H1 (cell line): ENCODE measurements at regions not wholly inside any gene's neighbourhood (a gene's known extent, or its start where the extent isn't known, plus 50 kb on each side); places are given as distances from the start of the nearest gene placed in this dataset.

Source experiments
- CTCF ChIA-PET: fragments of 300-600 bp; sonication (Branson Sonifier 250); formaldehyde crosslinking; loops from one replicate; lab custom pipeline; 2021; ENCODE audit not compliant: partially characterized antibody; lab: Charles Lee
- POLR2A ChIA-PET: fragments of 300-600 bp; sonication (Branson Sonifier 250); formaldehyde crosslinking; loops from one replicate; lab custom pipeline; 2021; ENCODE audit warnings: inconsistent platforms; ENCODE audit not compliant: partially characterized antibody; lab: Charles Lee
- DNase-seq, 2 experiments: peaks; one replicate each; pipeline versions ENCODE4 v3.0.0 to v3.0.0-alpha.2; 2010 to 2022; ENCODE audit warnings: low spot score in 2 of 2, low read depth in 1 of 2, mixed read lengths in 1 of 2
- FAIRE-seq: peaks from 2 replicates; lab custom pipeline; 2011; peaks lifted over from hg19 to GRCh38; lab: Jason Lieb, UNC
- H2AFZ ChIP-seq: 2 replicates; pipeline ENCODE4 v1.8.1; 2012; ENCODE audit warnings: low read length, inconsistent platforms
- H2AK5ac ChIP-seq: 2 replicates; pipeline ENCODE4 v1.6.1; 2013; ENCODE audit warnings: low read depth, low read length
- H2BK120ac ChIP-seq: replicated peaks from 2 replicates; pipeline ENCODE3; 2013; ENCODE audit warnings: low read depth, low read length, inconsistent platforms
- H2BK12ac ChIP-seq: 2 replicates; pipeline ENCODE4 v1.6.1; 2013; ENCODE audit warnings: low read depth, low read length
- H2BK15ac ChIP-seq: 2 replicates; pipeline ENCODE4 v1.6.1; 2013; ENCODE audit warnings: low read length
- H2BK20ac ChIP-seq: 2 replicates; pipeline ENCODE4 v1.6.1; 2013; ENCODE audit warnings: low read length
- H2BK5ac ChIP-seq: 2 replicates; pipeline ENCODE4 v1.6.1; 2013; ENCODE audit warnings: low read depth, low read length
- H3K14ac ChIP-seq: 2 replicates; pipeline ENCODE4 v1.6.1; 2013; ENCODE audit warnings: inconsistent platforms; ENCODE audit not compliant: insufficient read length
- H3K18ac ChIP-seq: 2 replicates; pipeline ENCODE4 v1.6.1; 2013; ENCODE audit warnings: low read length; ENCODE audit errors: extremely low read depth
- H3K23ac ChIP-seq: 2 replicates; pipeline ENCODE4 v1.6.1; 2013; ENCODE audit warnings: inconsistent platforms; ENCODE audit not compliant: insufficient read length
- H3K23me2 ChIP-seq: 2 replicates; pipeline ENCODE4 v1.6.1; 2013; ENCODE audit warnings: low read depth, low read length
- H3K27ac ChIP-seq: 2 replicates; pipeline ENCODE4 v1.6.1; 2011; ENCODE audit warnings: low read depth, low read length, inconsistent platforms
- H3K27me3 ChIP-seq, 4 experiments: replicated peaks in 1 of 4; 1 replicate in 1 of 4; 2 replicates in 3 of 4; pipeline versions ENCODE4 v1.6.1 to v1.8.1; 2011 to 2013; ENCODE audit warnings: low read length in 3 of 4, mild to moderate bottlenecking in 3 of 4, inconsistent platforms in 2 of 4, mixed read lengths in 2 of 4, moderate library complexity in 1 of 4; ENCODE audit not compliant: control insufficient read depth in 3 of 4, insufficient read depth in 3 of 4; ENCODE audit errors: extremely low read depth in 1 of 4
- H3K36me3 ChIP-seq, 4 experiments: 2 replicates each; pipeline versions ENCODE4 v1.6.1 to v1.8.1; 2011 to 2013; ENCODE audit warnings: mild to moderate bottlenecking in 4 of 4, low read length in 3 of 4, moderate library complexity in 2 of 4, control low read depth in 1 of 4, inconsistent platforms in 1 of 4; ENCODE audit not compliant: insufficient read depth in 4 of 4, control insufficient read depth in 2 of 4
- H3K4ac ChIP-seq: replicated peaks from 2 replicates; pipeline ENCODE3; 2013; ENCODE audit warnings: low read length, low read depth, mixed read lengths, inconsistent platforms; ENCODE audit not compliant: insufficient read length
- H3K4me1 ChIP-seq, 4 experiments: replicated peaks in 1 of 4; 1 replicate in 1 of 4; 2 replicates in 3 of 4; pipeline versions ENCODE4 v1.6.1 to v1.8.1; 2011 to 2013; ENCODE audit warnings: low read length in 3 of 4, inconsistent platforms in 2 of 4, mixed read lengths in 1 of 4; ENCODE audit not compliant: insufficient read depth in 4 of 4, control insufficient read depth in 3 of 4
- H3K4me2 ChIP-seq, 2 experiments: 2 replicates each; pipeline versions ENCODE4 v1.6.1 to v1.8.1; 2011 to 2013; ENCODE audit warnings: low read depth in 2 of 2, low read length in 2 of 2, control low read depth in 1 of 2, inconsistent platforms in 1 of 2, mild to moderate bottlenecking in 1 of 2; ENCODE audit not compliant: insufficient read depth in 1 of 2
- H3K4me3 ChIP-seq, 4 experiments: fragments of 200-600, 300-600 bp in 1 of 4; sonication (generic), shearing (Covaris generic), sonication (Bioruptor Twin) in 1 of 4; 2 replicates each; pipeline versions ENCODE4 v1.5.1 to v1.8.1; 2011 to 2016; ENCODE audit warnings: low read length in 4 of 4, low read depth in 3 of 4, control low read depth in 2 of 4, inconsistent platforms in 2 of 4, mild to moderate bottlenecking in 2 of 4, mixed read lengths in 1 of 4, moderate library complexity in 1 of 4; ENCODE audit not compliant: insufficient read depth in 2 of 4; ENCODE audit errors: extremely low read depth in 1 of 4
- H3K56ac ChIP-seq: replicated peaks from 2 replicates; pipeline ENCODE3; 2013; ENCODE audit warnings: low read depth, mild to moderate bottlenecking, mixed read lengths, low read length, inconsistent platforms; ENCODE audit not compliant: insufficient read length
- H3K79me1 ChIP-seq: 2 replicates; pipeline ENCODE4 v1.6.1; 2013; ENCODE audit warnings: low read depth, low read length, control low read depth
- H3K79me2 ChIP-seq, 2 experiments: 2 replicates each; pipeline versions ENCODE4 v1.6.1 to v1.8.1; 2012 to 2013; ENCODE audit warnings: low read length in 2 of 2, mild to moderate bottlenecking in 2 of 2, inconsistent platforms in 1 of 2; ENCODE audit not compliant: insufficient read depth in 2 of 2, control insufficient read depth in 1 of 2
- H3K9ac ChIP-seq, 4 experiments: replicated peaks in 1 of 4; 1 replicate in 1 of 4; 2 replicates in 3 of 4; pipeline versions ENCODE4 v1.6.1 to v1.8.1; 2011 to 2013; ENCODE audit warnings: low read depth in 3 of 4, low read length in 3 of 4, control low read depth in 2 of 4, mild to moderate bottlenecking in 2 of 4, moderate library complexity in 2 of 4, inconsistent platforms in 1 of 4; ENCODE audit errors: extremely low read depth in 1 of 4
- H3K9me3 ChIP-seq, 2 experiments: 2 replicates each; pipeline versions ENCODE4 v1.6.1 to v1.8.1; 2012 to 2013; ENCODE audit warnings: mild to moderate bottlenecking in 2 of 2, moderate library complexity in 2 of 2, control low read depth in 1 of 2, inconsistent platforms in 1 of 2, low read depth in 1 of 2, low read length in 1 of 2, mixed read lengths in 1 of 2; ENCODE audit not compliant: insufficient read depth in 2 of 2
- H4K20me1 ChIP-seq, 2 experiments: replicated peaks in 1 of 2; 2 replicates each; pipeline versions ENCODE3 to v1.8.1; 2011 to 2013; ENCODE audit warnings: inconsistent platforms in 2 of 2, low read length in 2 of 2, mild to moderate bottlenecking in 1 of 2; ENCODE audit not compliant: insufficient read depth in 2 of 2, control insufficient read depth in 1 of 2
- H4K5ac ChIP-seq: 2 replicates; pipeline ENCODE4 v1.6.1; 2013; ENCODE audit warnings: low read length, low read depth, mixed read lengths, inconsistent platforms; ENCODE audit not compliant: insufficient read length
- H4K8ac ChIP-seq: 2 replicates; pipeline ENCODE4 v1.8.0; 2013; ENCODE audit warnings: mild to moderate bottlenecking, moderate library complexity, low read length, inconsistent platforms; ENCODE audit not compliant: insufficient read depth; ENCODE audit errors: extremely low read depth
- H4K91ac ChIP-seq: replicated peaks from 2 replicates; pipeline ENCODE3; 2013; ENCODE audit warnings: low read length, mixed read lengths, inconsistent platforms; ENCODE audit not compliant: insufficient read length
- EGR1 ChIP-seq: IDR thresholded peaks from 2 replicates; pipeline ENCODE4 v1.6.1; 2011; ENCODE audit warnings: low read depth, low read length, borderline replicate concordance
- HDAC6 ChIP-seq: IDR thresholded peaks from one replicate; pipeline ENCODE4 v1.7.1; 2012; ENCODE audit warnings: low read depth, mild to moderate bottlenecking, inconsistent platforms, low read length, moderate library complexity
- SIRT6 ChIP-seq: IDR thresholded peaks from one replicate; pipeline ENCODE4 v1.7.1; 2012; ENCODE audit warnings: low read length, inconsistent platforms
- WGBS, 2 experiments: shearing (Covaris generic) in 1 of 2; methylation state at CpG; one replicate each; pipeline versions ENCODE4 v1.1.6 to v1.1.7; 2013 to 2015; ENCODE audit warnings: low lambda C conversion rate in 2 of 2, mixed read lengths in 2 of 2, inconsistent platforms in 1 of 2, low coverage in 1 of 2, missing lambda C conversion rate in 1 of 2; ENCODE audit not compliant: insufficient replicate concordance in 2 of 2, insufficient coverage in 1 of 2, insufficient read length in 1 of 2; ENCODE audit errors: extremely low coverage in 1 of 2, missing lambda C conversion rate in 1 of 2; 5-methylcytosine and 5-hydroxymethylcytosine counted together

DNA sequence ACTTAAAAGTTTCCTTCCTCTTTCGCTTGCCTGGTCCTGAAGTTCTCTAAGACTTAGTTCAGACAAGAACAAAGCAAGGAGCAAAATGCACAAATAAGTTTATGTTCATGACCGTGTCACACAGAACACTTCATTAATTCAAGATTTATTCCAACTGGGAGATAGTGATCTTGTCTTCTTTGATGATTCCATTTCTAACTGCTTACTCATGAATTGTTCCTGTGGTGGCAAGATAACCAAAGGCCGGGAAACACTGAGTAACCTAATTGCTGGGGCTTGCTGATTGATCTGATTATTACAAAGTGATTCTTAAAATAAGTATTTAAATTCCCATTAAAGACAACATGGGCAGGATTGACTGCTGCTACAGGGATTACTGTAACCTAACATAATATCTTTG is 1462.9 kb upstream of the RAG2 start:
- Histone ChIP-seq H3K79me2 (no peaks in the 10 kb centered on the region), H2BK12ac (no peak overlapping the region), H3K23ac (no peak overlapping the region), H3K9ac (no peak overlapping the region), H3K4me1 (no peaks in the 10 kb centered on the region), H3K14ac (no peak overlapping the region), H2AK5ac (no peak overlapping the region), H4K8ac (no peak overlapping the region), H2BK120ac (no peak overlapping the region), H3K23me2 (no peaks in the 10 kb centered on the region), H2BK20ac (no peak overlapping the region), H3K18ac (no peak overlapping the region), H4K5ac (no peak overlapping the region), H3K36me3 (no peaks in the 10 kb centered on the region), H3K9me3 (no peaks in the 10 kb centered on the region), H3K56ac (no peak overlapping the region), H2BK5ac (no peak overlapping the region), H3K27ac (no peak overlapping the region), H4K91ac (no peak overlapping the region), H3K27me3 (no peaks in the 10 kb centered on the region), H3K4ac (no peak overlapping the region), H3K79me1 (no peaks in the 10 kb centered on the region), H3K4me3 (no peak overlapping the region), H2AFZ (no peak overlapping the region), H3K4me2 (no peak overlapping the region), H2BK15ac (no peak overlapping the region), H4K20me1 (no peaks in the 10 kb centered on the region)
- CTCF ChIA-PET, result no interaction called here
- DNase-seq, result no peak
- POLR2A ChIA-PET, result no interaction called here
- TF ChIP-seq SIRT6 (no peak), EGR1 (no peak), HDAC6 (no peak)
- WGBS, 2 experiments, result 89% methylated on average over 3 of the region's 3 CpGs; no CpG with 5 or more reads in 1 of the 2 experiments
- FAIRE-seq, result no peak
